CMK (cell line): ENCODE measurements at regions not wholly inside any gene's neighbourhood (a gene's known extent, or its start where the extent isn't known, plus 50 kb on each side); places are given as distances from the start of the nearest gene placed in this dataset.

Experiments used
- DNase-seq: peaks from one replicate; pipeline ENCODE4 v3.0.0-alpha.2; 2010; ENCODE audit warnings: low read depth

GRCh38 chr13:80284290-80284689, 56.6 kb downstream of the SPRY2 start:
- no peak for DNase-seq

GRCh38 chr13:80278706-80279105, 62.2 kb downstream of the SPRY2 start:
- DNase-seq = no peak

- no peak for DNase-seq
Observed at GRCh38 chr13:80276371-80277289, 64.3 kb downstream of the SPRY2 start.

- DNase-seq = no peak
Observed at GRCh38 chr13:80274643-80275042, 66.3 kb downstream of the SPRY2 start.

- no peak for DNase-seq
Observed at GRCh38 chr13:80273718-80274117, 67.2 kb downstream of the SPRY2 start.

- DNase-seq = no peak
Observed at GRCh38 chr13:80265348-80265747, 75.6 kb downstream of the SPRY2 start.

GRCh38 chr13:80263745-80264513, 77.0 kb downstream of the SPRY2 start:
- DNase-seq = no peak

- DNase-seq = peak; percentile 17
Observed at GRCh38 chr13:80262051-80262695, 78.8 kb downstream of the SPRY2 start.

- DNase-seq = no peak
Observed at GRCh38 chr13:80259159-80259558, 81.8 kb downstream of the SPRY2 start.

- no peak for DNase-seq
Observed at GRCh38 chr13:80256352-80256932, 84.5 kb downstream of the SPRY2 start.

- DNase-seq = no peak
Observed at GRCh38 chr13:80255946-80256345, 85.0 kb downstream of the SPRY2 start.

- DNase-seq = peak; percentile 15
Observed at GRCh38 chr13:80251403-80251802, 89.5 kb downstream of the SPRY2 start.

- DNase-seq = no peak
Observed at GRCh38 chr13:80250213-80250810, 90.6 kb downstream of the SPRY2 start.

- no peak for DNase-seq
Observed at GRCh38 chr13:80249516-80250212, 91.3 kb downstream of the SPRY2 start.

GRCh38 chr13:80245162-80245733, 95.7 kb downstream of the SPRY2 start:
- no peak for DNase-seq

GRCh38 chr13:80244574-80244973, 96.4 kb downstream of the SPRY2 start:
- DNase-seq = no peak

GRCh38 chr13:80242728-80243427, 98.0 kb downstream of the SPRY2 start:
- no peak for DNase-seq

GRCh38 chr13:80239571-80240255, 101.2 kb downstream of the SPRY2 start:
- DNase-seq = no peak

GRCh38 chr13:80239116-80239515, 101.8 kb downstream of the SPRY2 start:
- no peak for DNase-seq

GRCh38 chr13:80237646-80238045, 103.3 kb downstream of the SPRY2 start:
- DNase-seq = no peak
